AG09309 (cell line): ENCODE measurements at regions not wholly inside any gene's neighbourhood (a gene's known extent, or its start where the extent isn't known, plus 50 kb on each side); places are given as distances from the start of the nearest gene placed in this dataset.

Experiments
- DNase-seq: peaks from one replicate; pipeline ENCODE4 v3.0.0-alpha.2; 2010; ENCODE audit warnings: low read depth
- H3K4me3 ChIP-seq: 2 replicates; pipeline ENCODE4 v1.5.1; 2011; ENCODE audit warnings: mild to moderate bottlenecking, low read depth, low read length, moderate library complexity; ENCODE audit not compliant: control insufficient read depth
- CTCF ChIP-seq: IDR thresholded peaks from 2 replicates; pipeline ENCODE4 v1.5.1; 2011; ENCODE audit warnings: mild to moderate bottlenecking, low read depth, low read length, inconsistent platforms; ENCODE audit not compliant: insufficient read depth, control insufficient read depth; ENCODE audit errors: missing control alignments

GRCh38 chr15:31498329-31498728 lies 171.7 kb downstream of the KLF13 start:
- TF ChIP-seq CTCF = peak; percentile 4
- H3K4me3 ChIP-seq = no peak overlapping the region
- DNase-seq = no peak

- TF ChIP-seq CTCF = no peak
- no peak overlapping the region for H3K4me3 ChIP-seq
- DNase-seq = no peak
These were observed 172.1 kb downstream of the KLF13 start for GRCh38 chr15:31498756-31499155.

- H3K4me3 ChIP-seq = no peak overlapping the region
- DNase-seq = no peak
- no peak for TF ChIP-seq CTCF
These were observed 172.8 kb downstream of the KLF13 start for GRCh38 chr15:31499236-31499952.

GRCh38 chr15:31499953-31500765 lies 173.5 kb downstream of the KLF13 start:
- no peak overlapping the region for H3K4me3 ChIP-seq
- TF ChIP-seq CTCF = no peak
- no peak for DNase-seq

- no peak for DNase-seq
- no peak for TF ChIP-seq CTCF
These were observed 174.3 kb downstream of the KLF13 start for GRCh38 chr15:31500766-31501449.

GRCh38 chr15:31501536-31502157 lies 175.0 kb downstream of the KLF13 start:
- no peak overlapping the region for H3K4me3 ChIP-seq
- no peak for TF ChIP-seq CTCF
- no peak for DNase-seq

More at GRCh38 chr15:31500766-31501449, 174.3 kb downstream of the KLF13 start:
- no peak overlapping the region for H3K4me3 ChIP-seq
